Thoracic aorta (tissue), 2 donors: ENCODE measurements at regions not wholly inside any gene's neighbourhood (a gene's known extent, or its start where the extent isn't known, plus 50 kb on each side); places are given as distances from the start of the nearest gene placed in this dataset.

Experiments
- ATAC-seq: fragments of 150-250 bp; one replicate; pipeline ENCODE4 v1.8.0; 2017; ENCODE audit warnings: low read depth; ENCODE audit not compliant: insufficient number of reproducible peaks, low FRiP score
- DNase-seq: peaks from one replicate; pipeline ENCODE4 v3.0.0-alpha.2; 2020; ENCODE audit warnings: low spot score
- H3K27ac ChIP-seq, 2 donors: fragments of 200-600 bp; sonication (generic); 1 replicate in 1 of 2; 2 replicates in 1 of 2; pipeline ENCODE4 v1.5.1; 2016; ENCODE audit warnings: mild to moderate bottlenecking in 2 of 2, moderate library complexity in 2 of 2
- H3K27me3 ChIP-seq: fragments of 200-600 bp; sonication (generic); replicated peaks from 2 replicates; pipeline ENCODE4 v1.6.0; 2016; ENCODE audit warnings: mild to moderate bottlenecking; ENCODE audit not compliant: insufficient read depth
- H3K36me3 ChIP-seq: fragments of 200-600 bp; sonication (generic); one replicate; pipeline ENCODE4 v1.5.1; 2016
- H3K4me1 ChIP-seq, 2 donors: fragments of 200-600 bp; sonication (generic); 1 replicate in 1 of 2; 2 replicates in 1 of 2; pipeline versions ENCODE4 v1.5.1 to v1.6.0; 2016; ENCODE audit warnings: low read depth in 2 of 2, mild to moderate bottlenecking in 1 of 2; ENCODE audit not compliant: control insufficient read depth in 1 of 2
- H3K4me3 ChIP-seq: fragments of 200-600 bp; sonication (generic); 2 replicates; pipeline ENCODE4 v1.5.1; 2016; ENCODE audit warnings: mild to moderate bottlenecking
- H3K9me3 ChIP-seq: fragments of 200-600 bp; sonication (generic); 2 replicates; pipeline ENCODE4 v1.5.1; 2016
- TF ChIP-seq, protein P1 (sequence below): fragments of 200-600 bp; sonication (generic); IDR thresholded peaks from one replicate; pipeline ENCODE4 v1.5.1; 2019; ENCODE audit warnings: antibody characterized with exemption

DNA sequence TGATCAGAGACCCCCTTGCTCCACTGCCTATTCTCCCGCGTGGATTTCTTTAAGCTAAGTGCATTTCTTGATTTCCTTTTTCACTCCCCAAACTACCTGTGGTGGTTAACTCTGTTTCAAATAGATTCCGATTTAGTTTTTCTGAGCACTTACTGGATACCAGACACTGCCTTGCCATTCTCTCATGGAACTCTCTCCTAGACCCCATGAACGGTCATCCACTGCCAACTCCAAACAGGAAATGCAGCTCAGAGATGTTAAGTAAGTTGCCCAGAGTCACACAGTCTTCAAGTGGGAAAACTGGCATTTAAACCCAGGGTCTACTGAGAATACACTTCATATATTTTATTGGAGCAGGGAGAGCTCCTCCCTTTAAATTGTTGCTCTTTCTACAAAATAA, 199.4 kb downstream of the MAF start:
- DNase-seq = no peak
- Histone ChIP-seq H3K4me3 (no peak overlapping the region), H3K27ac (no peak overlapping the region), H3K36me3 (no peaks in the 10 kb centered on the region), H3K27me3 (no peaks in the 10 kb centered on the region), H3K4me1 (no peaks in the 10 kb centered on the region), H3K9me3 (peaks cover 2% of the 10 kb centered on the region)
- no peak for ATAC-seq
- TF ChIP-seq, protein P1, sequence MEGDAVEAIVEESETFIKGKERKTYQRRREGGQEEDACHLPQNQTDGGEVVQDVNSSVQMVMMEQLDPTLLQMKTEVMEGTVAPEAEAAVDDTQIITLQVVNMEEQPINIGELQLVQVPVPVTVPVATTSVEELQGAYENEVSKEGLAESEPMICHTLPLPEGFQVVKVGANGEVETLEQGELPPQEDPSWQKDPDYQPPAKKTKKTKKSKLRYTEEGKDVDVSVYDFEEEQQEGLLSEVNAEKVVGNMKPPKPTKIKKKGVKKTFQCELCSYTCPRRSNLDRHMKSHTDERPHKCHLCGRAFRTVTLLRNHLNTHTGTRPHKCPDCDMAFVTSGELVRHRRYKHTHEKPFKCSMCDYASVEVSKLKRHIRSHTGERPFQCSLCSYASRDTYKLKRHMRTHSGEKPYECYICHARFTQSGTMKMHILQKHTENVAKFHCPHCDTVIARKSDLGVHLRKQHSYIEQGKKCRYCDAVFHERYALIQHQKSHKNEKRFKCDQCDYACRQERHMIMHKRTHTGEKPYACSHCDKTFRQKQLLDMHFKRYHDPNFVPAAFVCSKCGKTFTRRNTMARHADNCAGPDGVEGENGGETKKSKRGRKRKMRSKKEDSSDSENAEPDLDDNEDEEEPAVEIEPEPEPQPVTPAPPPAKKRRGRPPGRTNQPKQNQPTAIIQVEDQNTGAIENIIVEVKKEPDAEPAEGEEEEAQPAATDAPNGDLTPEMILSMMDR = no peak

DNA sequence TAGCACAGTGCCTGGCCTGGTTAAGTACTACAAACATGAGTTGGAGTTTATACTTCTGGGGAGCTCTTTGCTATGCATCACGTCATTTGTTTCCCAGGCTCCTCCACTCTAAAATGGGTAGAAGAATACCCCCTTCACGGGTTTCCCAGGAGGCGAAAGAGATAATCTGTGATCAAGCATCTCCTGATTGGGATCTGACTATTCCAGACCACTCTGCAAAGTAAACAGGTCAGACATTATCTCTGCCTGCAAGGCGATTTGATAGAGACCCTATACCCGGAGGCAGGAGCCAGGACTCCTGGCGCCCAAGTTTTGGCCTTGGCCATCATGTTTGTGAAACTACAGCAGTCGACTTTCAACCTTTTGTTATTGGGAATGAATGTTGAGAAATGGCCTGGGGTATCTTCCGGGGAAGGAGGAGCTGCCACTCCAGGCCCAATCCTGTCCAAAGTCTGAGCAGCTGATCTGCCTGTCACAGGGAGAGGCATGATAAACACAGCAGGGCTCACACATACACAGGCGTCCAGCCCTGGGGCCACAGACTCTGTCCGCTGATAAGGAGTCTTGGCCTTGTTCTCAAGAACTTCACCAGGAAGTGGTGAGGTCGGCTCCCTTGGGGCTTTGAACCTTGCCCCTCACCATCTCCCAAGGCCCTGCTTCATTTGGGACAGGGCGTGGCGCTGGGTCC, 199.9 kb downstream of the MAF start:
- Histone ChIP-seq H3K36me3 (no peaks in the 10 kb centered on the region), H3K4me1 (no peaks in the 10 kb centered on the region), H3K27ac (no peak overlapping the region), H3K9me3 (no peaks in the 10 kb centered on the region), H3K27me3 (no peaks in the 10 kb centered on the region), H3K4me3 (no peak overlapping the region)
- TF ChIP-seq, protein P1 = no peak
- DNase-seq (no peak), ATAC-seq (no peak)

DNA sequence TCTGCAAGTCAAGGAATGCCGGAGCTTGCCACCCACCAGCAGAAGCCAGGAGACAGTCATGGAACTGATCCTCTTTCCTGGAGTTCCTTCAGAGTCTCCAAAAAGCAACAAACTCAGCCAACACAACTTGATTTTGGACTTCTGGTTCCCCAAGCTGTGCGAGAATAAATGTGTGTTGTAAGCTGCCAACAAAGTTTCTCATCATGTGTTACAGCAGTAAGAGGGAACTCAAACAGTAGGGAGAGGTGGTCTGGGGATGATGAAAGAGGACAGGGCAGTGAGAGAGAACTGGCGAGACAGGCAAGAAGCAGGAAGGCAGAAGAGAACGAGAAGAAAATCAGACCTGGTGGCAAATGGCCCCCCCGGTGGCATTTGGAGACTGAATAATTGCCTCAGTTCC, 204.9 kb downstream of the MAF start:
- no peak for ATAC-seq
- TF ChIP-seq, protein P1 = no peak

DNA sequence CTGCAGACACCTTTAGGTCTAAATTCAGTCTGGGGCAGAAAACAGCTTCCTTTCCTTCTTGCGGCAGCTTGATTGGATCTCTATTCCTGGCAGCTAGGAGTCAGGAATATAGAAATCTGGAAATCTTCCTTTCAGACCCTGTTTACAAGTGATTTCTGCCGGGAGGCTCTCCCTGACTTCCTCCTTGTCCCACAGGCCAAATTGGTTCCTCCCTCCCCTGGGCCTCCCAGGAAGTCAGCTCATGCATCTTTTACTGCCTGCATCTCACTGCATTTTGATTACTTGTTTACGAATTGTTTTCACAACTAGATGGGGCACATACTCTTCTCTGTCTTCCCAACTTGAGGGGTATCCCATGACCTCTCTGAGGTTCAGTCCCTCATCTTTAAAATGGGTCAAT, 206.3 kb downstream of the MAF start:
- TF ChIP-seq, protein P1 = no peak
- DNase-seq = no peak
- H3K9me3 ChIP-seq = no peaks in the 10 kb centered on the region
- H3K4me3 ChIP-seq = no peak overlapping the region
- H3K27me3 ChIP-seq = no peaks in the 10 kb centered on the region
- H3K36me3 ChIP-seq = no peaks in the 10 kb centered on the region
- no peak overlapping the region for H3K27ac ChIP-seq
- H3K4me1 ChIP-seq = no peaks in the 10 kb centered on the region
- no peak for ATAC-seq

More for the DNA sequence above, 204.9 kb downstream of the MAF start:
- no peak overlapping the region for H3K4me3 ChIP-seq
- no peaks in the 10 kb centered on the region for H3K36me3 ChIP-seq
- DNase-seq = no peak
- H3K9me3 ChIP-seq = no peaks in the 10 kb centered on the region
- no peaks in the 10 kb centered on the region for H3K27me3 ChIP-seq
- H3K27ac ChIP-seq = no peak overlapping the region
- H3K4me1 ChIP-seq = no peaks in the 10 kb centered on the region

DNA sequence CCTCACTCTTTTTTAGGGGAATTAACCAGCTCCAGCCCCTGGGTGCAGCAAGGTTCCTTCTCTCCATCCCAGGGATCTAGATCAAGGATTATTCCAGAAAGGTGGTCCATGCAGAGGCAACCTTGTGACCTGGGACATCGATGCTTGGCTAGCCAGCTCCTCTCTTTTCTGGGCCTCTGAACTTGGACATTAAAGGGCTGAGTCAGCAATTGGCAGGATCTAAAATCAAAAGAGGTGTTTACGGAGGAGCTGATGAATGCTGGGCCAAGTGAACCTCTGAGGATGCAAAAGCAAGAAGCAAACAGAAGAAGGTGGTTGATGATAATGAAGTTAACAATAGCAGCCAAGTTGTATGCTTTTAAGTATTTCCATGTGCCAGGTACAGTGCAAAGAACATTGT, 207.0 kb downstream of the MAF start:
- TF ChIP-seq, protein P1 = no peak
- no peaks in the 10 kb centered on the region for H3K4me1 ChIP-seq
- DNase-seq (no peak), ATAC-seq (no peak)
- H3K27ac ChIP-seq = no peak overlapping the region
- no peaks in the 10 kb centered on the region for H3K36me3 ChIP-seq
- H3K27me3 ChIP-seq = no peaks in the 10 kb centered on the region
- H3K9me3 ChIP-seq = no peaks in the 10 kb centered on the region
- H3K4me3 ChIP-seq = no peak overlapping the region
